ENCODE measurements at regions not wholly inside any gene's neighbourhood (a gene's known extent, or its start where the extent isn't known, plus 50 kb on each side); places are given as distances from the start of the nearest gene placed in this dataset.
"Not testable (repeated sequence)": the region's sequence is repeated elsewhere in the genome, so short reads cannot be mapped to it uniquely, and the experiment has no call there.

DNA sequence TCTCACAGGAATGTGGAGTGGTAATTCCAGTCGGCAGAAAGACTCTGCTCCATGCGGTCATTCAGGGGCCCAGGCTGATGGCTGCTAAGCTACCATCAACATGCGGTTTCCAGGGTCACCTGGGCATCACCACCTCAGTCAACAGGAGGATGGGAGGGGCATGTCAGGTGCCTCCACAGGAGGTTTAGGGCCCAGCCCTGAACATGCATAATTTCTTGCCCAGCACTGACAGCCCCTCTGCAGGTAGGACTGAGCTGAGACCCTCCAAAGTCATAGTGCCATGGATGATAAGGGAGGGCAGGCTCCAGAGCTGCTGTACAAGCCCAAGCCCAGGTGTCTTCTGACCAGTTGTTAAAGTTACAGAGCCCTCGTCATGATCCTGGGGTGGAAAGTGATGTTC is 244.0 kb upstream of the SFSWAP start:
- DNase-seq: no peak

DNA sequence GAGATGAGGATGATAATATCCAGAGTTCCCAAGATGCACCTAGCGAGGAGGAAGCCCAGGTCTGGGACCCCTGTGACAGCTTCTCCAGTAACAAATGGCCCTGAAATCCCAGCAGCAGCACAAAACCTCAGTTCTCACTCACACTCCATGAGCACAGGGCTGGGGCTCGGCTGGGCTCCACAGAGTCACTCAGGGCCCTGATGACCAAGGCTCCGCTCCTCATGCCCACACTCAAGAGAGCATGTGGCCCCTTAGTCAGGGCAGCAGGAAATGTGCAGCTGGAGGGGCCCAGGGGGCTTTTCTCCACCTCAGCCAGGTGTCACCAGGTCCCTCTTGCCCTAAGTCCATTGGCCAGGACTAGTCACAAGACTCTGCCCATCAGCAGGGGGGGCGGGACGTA is 242.7 kb upstream of the SFSWAP start:
- no peak for DNase-seq

DNA sequence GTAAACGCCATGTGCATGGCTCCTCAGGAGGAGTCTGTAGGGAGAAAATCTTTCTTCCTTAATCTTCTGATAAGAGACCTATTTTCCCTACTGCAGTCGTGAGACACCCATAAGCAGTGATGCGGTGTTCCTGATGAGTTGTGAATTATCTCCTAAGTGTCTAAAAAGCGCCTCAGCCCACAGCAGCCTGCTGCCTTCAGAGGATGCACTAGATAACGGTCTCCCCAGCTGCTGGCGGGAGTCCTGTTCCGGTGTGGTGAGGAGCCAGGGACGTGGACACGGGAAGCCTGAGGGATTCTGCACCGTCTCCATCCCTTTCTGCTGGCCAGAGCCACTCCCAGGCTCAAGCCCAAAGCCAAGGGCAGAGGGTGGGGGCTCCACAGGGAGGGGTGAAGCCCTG is 240.9 kb upstream of the SFSWAP start:
- not testable (repeated sequence) for DNase-seq

DNA sequence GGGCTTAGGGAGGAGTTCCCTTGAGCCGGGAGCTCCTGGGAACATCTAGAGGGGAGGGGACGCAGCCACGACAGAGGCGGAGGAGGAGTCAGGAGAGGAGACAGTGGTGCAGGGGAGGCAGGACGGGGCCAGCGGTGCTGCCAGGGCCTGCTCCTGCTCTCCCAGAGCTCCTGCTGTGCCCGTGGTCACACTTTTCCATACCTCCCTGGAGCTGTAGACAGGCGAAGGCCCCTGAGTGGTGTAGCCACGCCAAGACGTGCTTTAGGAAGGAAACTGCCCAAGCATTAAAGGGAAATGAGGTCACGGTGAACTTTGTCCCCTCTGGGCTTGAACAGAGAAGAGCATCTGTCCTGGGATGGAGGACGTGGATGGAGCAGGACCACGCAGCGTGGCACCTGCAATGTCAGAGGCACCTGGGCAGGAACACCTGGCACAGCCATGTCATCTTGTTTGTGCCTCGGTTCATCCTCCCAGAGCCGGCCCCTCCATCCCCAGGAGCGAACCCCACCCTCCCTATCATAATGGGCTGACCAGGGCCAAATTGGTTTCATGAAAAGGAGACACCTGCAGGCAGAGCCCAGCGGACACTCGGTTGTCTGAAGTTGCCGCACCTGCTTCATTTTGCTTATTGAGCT is 239.5 kb upstream of the SFSWAP start:
- no peak for DNase-seq

DNA sequence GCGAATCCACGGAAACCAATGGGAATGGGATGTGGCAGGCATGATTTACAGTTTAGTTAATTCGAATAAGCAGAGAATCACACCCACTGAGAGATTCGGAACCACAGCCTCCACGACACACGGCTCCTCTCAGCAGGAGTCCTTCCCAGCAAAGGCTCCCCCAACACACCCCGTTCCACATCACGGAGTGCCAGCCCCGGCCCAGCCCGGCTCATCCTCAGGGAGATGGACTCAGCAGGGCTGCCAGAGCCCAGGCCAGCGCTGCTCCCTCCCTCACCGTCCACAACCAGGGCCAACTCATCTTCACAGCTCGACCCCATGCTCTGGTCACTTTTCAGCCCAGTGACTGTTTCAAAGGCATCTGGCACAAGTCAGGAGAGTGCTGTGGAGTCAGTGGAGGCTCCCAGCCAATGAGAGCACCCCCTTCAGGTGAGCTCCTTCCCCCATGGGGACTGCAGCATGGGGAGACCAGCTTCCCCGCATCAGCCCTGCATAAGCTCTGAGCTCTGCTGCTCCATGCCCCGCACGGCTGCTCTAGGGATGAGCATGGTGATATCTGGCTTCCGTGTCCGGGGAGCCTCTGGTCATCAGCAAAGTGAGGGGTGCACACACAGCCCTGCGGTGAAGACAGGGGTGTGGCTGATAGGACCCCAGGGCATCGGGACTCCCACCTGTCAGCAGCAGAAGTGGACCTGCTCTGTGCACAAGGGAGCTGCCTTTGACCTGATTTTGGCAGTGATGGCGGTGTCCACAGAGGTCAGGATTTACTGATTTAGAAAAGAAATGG is 238.8 kb upstream of the SFSWAP start:
- no peak for DNase-seq

DNA sequence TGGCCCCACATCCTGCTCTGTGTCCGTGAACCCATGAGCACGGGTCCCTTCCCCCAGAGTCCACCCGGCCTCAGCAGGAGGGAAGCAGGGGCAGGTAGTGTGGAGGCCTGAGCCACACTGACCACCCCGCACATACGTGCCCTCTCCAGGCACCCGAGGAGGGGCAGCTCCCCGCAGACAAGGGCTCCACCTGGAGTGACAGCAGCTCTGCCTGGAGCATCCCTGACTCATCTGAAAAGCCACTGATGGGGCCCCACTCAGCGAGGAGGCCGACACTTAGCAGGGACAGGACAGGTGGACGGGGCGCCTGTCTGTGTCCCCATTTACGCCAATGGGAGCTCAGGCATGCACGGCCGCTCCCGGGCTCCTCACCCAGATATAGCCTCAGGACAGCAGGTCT is 237.6 kb upstream of the SFSWAP start:
- no peak for DNase-seq

DNA sequence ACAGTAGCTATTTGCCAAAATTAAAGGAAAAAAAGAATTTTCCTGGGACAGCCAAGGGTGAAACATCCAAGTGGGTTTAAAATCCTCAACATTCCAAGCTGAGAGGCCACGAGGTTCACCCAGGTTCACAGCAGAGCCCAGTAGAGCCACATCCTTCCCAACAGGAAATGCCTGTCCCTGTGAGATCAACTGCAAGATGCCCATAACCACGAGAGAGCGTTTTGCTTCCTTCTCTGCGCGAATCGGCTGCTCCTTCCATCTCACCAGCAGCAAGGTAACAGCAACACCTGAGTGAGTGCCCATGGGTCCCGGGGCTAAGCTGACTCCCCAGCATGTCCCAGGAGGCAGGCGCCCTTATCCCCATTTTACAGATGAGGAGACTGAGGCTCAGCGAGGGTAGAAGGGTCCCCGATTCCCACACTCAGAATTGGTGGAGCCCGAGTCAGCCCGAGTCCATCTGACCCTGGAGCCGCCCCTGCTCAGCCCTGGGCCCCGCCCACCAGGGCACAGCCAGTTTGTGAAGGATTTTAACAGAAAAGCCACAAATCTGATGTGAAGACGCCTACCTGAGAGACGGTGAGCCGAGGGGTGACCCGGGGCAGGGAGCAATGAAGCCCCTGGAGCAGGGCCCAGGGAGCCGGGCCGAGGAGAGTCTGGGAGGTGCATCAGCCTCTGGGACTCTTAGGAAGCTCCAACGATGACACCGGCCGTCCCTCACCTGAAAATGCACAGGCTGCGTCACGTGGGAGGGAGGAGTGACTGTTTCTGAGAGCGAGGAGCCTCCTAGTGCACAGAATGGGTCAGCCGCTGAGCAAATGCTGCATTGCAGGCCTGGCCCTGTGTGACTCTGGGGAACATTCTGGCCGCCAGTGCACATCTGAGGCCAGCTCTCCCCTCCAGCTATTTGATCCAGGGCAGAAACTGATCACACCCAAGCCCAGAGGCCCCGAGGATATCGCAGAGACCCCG is 236.9 kb upstream of the SFSWAP start:
- DNase-seq: peak; percentile 55

DNA sequence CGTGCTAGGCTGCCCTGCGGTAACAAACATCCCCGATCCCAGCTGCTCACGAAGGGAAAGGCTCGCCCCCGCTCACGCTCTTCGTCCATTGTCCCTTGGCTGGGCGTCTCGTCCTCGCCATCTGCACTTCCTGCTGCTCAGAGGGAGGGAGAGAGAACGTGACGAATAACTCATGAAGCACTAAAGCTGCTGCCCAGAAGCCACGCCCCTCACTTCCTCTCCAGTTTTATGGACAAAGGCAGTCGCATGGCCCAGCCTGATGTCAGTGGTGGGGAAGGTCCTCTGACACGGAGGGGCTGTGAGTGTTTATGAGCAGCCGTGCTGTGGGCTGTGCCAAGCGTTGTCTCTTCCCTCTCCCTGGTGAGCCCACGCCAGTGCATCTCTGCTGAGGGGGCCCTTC is 235.9 kb upstream of the SFSWAP start:
- not testable (repeated sequence) for DNase-seq

DNA sequence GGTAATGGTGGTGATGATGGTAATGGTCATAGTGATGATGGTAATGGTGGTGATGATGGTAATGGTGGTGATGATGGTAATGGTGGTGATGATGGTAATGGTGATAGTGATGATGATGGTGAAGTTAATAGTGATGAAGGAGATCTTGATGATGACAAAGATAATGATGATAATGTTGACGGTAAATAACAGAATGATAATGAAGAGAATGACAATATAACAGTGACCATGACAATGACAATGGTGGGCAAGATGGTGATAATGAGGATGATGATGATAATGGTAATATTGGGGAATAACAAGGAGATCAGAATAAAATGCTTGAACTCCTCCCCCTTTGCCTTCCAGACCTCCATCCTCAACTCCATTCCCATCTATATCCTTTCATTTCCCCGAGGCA is 233.3 kb upstream of the SFSWAP start:
- DNase-seq: no peak

DNA sequence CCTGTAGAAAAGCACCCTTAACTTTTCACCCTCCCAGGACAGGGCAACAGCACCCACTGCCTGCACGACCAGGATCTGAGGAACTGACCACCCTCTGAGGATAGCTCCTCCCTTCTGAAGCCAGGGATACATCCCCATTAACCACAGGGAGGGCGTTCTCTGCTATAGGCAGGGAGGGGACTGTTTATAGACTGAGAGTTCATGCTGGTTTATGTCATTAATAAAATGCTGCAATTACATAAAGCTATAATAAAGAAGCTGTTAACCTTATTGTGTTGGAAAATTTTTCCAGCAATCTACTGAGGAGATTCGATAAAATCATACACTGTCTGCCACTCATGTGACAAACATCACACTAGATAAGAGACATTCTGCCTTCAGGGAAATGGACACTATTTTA is 232.4 kb upstream of the SFSWAP start:
- no peak for DNase-seq

DNA sequence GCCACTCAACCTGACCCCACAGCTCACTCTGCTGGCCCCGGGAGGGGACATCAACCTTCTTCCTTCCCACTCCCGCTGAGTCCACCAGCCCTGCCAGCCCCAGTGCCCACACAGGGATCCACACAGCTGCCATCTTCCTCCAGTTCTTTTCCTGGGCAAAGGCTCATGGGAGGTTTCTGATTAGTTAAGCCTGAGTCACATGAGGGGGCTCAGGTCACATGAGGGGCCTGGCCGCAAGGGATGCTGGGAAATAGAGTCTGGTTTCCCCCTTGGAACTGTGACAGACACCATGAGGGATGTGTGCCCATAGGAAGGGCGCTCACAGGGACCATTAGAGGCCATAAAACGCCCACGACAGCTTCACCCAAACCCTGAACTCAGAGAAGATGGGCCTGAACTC is 228.7 kb upstream of the SFSWAP start:
- DNase-seq: no peak

DNA sequence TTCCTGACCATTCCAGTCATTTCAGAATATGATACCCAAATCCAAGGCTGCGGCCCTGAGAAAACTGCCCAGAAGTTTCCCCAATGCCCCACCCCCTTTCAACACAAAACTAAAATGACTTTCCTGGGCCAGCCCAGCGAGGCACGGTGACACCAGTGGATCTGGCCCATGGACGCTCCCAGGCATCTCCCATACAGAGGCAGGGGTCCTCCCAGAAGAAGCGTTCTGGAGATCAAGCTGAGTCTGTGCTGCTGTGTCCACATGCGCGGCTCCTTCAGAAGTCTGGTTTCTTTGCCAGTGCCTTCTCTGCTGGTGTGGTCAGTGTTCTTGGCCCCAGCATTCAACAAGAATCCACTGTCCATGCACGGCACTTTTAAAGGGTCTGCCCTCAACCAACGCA is 228.2 kb upstream of the SFSWAP start:
- no peak for DNase-seq

DNA sequence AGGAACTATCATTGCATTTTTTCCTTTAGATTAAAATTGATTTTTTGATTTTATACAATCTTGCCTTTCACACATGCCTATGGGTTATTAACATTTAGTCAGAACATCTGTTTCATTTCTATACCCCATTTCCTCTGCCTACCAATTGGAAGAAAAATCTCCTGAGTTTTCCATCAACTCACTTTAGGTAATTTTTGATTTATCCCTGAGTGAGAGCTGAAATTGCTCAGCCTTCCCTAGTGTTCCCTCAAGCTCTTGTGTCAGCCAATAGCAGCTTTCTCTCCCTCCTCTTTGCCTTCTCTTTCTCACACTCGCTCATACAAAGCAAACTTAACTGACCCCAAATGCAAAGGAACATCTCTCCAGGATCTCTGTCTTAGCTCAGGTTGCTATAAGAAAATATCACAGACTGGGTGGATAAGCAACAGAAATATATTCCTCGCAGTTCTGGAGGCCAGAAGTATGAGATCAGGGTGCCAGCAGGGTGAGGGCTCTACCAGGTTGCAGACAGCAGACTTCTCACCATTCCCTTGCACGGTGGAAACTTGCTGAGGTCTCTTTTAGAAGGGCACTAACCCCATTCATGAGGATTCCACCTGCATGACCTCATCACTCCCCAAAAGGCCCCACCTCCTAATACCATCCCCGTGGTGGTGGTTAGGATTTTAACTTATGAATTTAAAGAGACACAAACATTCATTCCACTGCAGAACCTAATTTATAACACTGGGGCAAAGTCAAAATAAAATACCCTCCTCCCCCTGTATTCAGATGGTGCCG is 224.2 kb upstream of the SFSWAP start:
- no peak for DNase-seq

DNA sequence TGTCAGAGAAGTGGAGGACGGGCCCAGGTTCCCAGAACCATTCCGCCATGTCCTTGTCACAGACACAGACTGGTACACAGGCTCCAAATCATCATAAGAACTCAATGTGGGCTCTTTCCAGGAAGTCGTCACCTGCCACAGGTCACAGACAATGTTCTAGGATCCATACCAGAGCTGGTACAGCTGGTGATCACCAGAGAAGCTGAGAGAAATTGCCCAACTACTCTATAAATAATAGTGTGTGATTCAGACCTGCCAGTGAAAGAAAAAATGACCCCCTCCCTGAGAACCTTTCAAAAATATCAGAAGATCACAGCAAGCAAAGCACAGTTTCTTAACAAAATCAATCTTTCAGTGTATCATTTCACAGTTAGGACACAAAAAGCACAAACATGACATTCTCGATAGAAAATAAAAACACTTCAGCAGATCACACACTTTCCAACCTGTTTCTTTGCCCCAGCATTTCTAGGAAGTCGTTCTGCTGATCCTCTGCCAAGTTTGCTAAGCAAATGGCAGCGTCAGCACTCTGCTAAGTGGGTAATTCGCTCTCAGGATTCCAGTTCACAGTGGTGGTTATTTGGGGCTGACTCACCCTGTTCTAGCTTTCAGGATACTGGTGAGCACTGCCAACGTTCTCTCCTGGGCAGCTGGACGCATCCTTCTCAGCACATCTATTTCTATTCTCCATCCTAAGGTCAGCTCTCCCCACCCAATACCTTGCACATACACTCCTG is 223.3 kb upstream of the SFSWAP start:
- no peak for DNase-seq

DNA sequence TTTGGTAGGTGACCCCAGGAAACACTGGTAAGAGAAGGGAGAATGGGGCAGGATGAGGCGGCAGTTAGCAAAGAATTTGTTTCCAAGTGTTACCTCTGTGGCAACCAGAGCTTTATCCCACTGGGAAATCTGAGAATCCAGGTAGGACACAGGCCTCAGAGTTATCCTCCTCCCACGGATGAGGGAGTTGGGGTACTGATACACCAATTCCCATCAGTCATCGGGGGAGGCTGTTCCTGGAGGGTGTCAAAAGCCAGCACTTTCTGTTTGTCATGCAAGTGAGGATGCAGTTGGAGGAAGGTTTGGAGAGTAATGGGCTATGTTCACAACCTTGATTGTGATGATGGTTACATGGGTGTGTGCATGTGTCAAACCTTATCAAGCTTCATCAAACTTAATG is 221.2 kb upstream of the SFSWAP start:
- DNase-seq: no peak

DNA sequence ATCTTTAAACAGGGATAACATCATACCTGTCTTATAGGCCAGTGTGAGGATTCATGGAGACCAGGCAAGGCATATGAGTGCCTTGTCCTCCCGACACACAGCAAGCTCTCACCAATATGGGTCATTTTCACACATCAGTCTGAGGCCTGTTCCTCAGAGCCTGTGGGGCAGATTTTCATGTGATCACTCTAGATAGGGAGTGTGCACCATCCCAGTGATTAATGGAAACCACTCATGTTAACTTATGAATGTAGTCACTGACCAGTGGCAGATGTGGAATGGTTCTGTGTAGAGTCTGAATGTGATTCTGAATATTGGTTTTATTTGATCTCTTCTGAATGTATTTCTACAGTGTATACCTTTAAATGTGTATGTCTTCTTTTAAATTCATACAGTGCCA is 219.7 kb upstream of the SFSWAP start:
- no peak for DNase-seq

DNA sequence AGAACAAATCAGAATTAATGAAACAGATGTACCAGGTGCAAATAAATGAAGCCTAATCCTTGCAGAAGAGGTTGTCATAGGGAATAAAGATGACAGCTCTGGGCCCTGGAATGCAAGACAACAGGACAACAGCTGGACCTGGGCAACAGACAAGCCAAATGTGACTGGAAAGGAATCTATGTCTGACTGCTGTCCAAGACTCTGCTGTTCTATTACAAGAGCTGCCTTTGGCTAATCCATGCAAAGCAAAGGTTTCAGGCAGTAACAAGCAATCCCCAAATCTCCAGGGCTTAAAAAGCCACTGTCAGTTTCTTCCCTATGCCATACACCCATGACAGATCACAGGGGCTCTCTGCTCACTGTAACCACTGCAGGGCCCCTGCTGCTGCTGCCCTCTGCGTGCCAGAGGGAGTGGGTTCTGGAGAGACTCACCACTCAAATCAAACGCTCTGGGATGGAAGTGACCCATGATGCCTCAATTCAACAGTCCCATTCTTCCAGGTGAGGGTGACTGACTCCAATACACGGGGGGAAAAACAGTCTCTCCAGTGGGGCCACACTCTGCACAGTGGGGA is 218.9 kb upstream of the SFSWAP start:
- DNase-seq: no peak

DNA sequence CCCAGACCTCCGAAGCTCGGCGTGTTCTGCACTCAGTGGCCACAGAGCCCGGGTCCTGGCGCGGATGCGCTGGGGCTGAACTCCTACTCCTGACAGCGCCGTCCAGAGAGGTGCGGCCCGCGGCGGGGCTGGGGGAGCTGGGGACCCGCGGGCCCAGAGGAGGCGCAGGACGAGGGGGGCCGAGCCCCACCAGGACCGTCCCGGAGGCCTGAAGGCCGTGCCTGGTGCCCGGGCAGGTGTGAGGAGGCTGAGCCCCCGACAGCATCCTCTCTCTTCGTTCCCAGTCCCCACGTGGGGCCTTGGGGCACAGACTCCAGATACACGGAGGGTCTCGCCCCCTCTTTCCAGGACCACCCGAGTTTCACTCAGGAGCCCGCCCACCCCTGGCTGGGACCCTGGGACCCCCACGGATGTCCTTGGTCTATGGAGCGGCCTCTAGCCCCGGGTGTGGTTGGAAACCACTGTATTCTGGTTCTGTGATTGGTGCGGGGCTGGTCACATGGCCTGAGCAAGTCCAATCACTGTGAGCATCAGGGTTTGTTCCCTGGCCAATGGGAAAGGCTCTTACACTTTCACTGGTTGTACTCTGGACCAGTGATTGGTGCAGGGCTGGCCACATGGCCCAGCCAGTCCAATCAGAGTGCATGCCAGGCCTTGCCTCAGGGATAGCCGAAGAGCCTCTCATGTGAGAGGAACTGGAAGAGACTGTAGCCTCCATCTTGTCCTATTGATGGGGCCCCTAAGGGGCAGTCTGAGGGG is 217.6 kb upstream of the SFSWAP start:
- DNase-seq: no peak

DNA sequence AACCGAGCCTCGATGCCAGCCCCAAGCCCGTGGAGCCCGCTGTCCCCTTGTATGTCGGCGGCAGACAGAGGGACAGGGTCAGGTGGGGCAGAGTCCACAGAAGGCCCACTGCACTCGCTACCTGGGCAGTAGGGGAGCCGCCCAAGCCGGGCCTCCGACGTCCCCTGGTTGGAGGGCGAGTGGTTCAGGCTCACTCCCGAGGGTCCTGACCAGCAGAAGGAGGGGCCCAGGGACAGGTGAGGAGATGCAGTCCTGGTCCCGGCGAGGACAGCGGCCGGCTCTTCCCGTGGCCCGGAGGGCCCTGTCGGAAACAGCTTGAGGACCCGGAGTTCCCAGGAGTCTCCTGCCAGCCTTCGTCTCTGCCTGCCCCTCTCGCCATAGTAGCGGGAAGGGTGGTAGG is 216.7 kb upstream of the SFSWAP start:
- DNase-seq: no peak

DNA sequence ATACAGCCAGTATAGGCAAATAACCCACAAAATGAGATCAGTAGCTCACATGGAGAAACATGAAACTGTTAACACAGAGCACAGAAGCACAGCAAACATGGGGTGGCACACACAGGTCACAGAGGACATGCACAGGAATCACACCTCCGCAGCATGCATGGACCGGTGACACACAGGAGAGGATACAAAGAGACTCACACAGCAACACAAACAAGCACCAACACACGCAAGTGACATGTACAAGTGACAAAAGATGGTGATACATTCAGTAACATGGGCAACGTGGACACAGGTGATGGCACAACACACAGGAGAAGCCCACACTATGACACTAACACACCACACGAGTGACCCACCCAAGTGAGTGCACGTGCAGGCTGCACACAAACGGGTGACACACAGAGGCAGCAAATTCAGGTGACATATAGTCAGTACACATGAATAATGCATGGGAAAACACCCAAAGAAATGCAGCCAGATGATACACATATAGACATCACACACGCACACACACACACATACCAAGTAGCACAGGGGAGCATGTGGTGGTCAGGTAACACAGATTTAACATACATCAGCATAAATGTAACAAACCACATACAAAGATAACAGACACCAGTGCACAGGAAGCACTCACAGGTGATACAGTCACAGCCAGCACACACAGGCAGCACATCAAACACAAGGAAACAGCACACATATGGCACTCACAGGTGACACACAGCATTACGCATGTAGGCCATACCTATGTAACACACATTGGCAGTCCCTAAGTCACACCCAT is 216.0 kb upstream of the SFSWAP start:
- no peak for DNase-seq

All from GDM1 (cell line).